SK-N-SH (cell line): ENCODE measurements at regions not wholly inside any gene's neighbourhood (a gene's known extent, or its start where the extent isn't known, plus 50 kb on each side); places are given as distances from the start of the nearest gene placed in this dataset.

Experiments used
- CHD2 ChIP-seq: fragments of 150-350 bp; IDR thresholded peaks from 2 replicates; pipeline ENCODE4 v1.6.1; 2018; ENCODE audit warnings: low read length; ENCODE audit not compliant: partially characterized antibody
- CTCF ChIP-seq: fragments of 200-600 bp; sonication (generic); IDR thresholded peaks from 2 replicates; pipeline ENCODE4 v1.6.1; 2017; ENCODE audit warnings: antibody characterized with exemption, mild to moderate bottlenecking, moderate library complexity
- EZH2phosphoT487 ChIP-seq: fragments of 200-600 bp; sonication (generic); IDR thresholded peaks from 2 replicates; pipeline ENCODE4 v1.6.1; 2017; ENCODE audit warnings: low read depth, mixed run types, mild to moderate bottlenecking, antibody characterized with exemption, moderate library complexity, borderline replicate concordance
- MAX ChIP-seq: IDR thresholded peaks from 2 replicates; pipeline ENCODE4 v1.4.0; 2012; ENCODE audit warnings: low read depth
- MEF2A ChIP-seq: IDR thresholded peaks from 2 replicates; pipeline ENCODE4 v1.4.0; 2012; ENCODE audit warnings: low read depth, borderline replicate concordance
- PBX3 ChIP-seq: IDR thresholded peaks from 2 replicates; pipeline ENCODE4; 2012
- POLR2AphosphoS5 ChIP-seq: IDR thresholded peaks from 2 replicates; pipeline ENCODE4 v1.6.1; 2012; ENCODE audit warnings: low read depth, low read length
- RAD21 ChIP-seq: IDR thresholded peaks from 2 replicates; pipeline ENCODE4 v1.6.1; 2012; ENCODE audit warnings: mild to moderate bottlenecking, low read length
- SIN3A ChIP-seq: IDR thresholded peaks from 2 replicates; pipeline ENCODE4 v1.6.1; 2012; ENCODE audit warnings: low read depth, mild to moderate bottlenecking, low read length, moderate library complexity, borderline replicate concordance
- TCF12 ChIP-seq: IDR thresholded peaks from 2 replicates; pipeline ENCODE4 v1.4.0; 2012
- USF2 ChIP-seq: fragments of 150-350 bp; IDR thresholded peaks from 2 replicates; pipeline ENCODE4 v1.6.1; 2017; ENCODE audit warnings: antibody characterized with exemption, low read length, low read depth, borderline replicate concordance

- no peak for TF ChIP-seq EZH2phosphoT487
- TF ChIP-seq USF2, result no peak
- TF ChIP-seq CTCF, result no peak
- TF ChIP-seq MEF2A, result no peak
- no peak for TF ChIP-seq RAD21
- TF ChIP-seq MAX, result no peak
- no peak for TF ChIP-seq SIN3A
- TF ChIP-seq PBX3, result no peak
- TF ChIP-seq POLR2AphosphoS5, result no peak
- TF ChIP-seq TCF12, result no peak
- no peak for TF ChIP-seq CHD2
Observed at GRCh38 chr3:40713306-40713705, 188.5 kb downstream of the ZNF621 start.
